SK-N-SH (cell line): ENCODE measurements at regions not wholly inside any gene's neighbourhood (a gene's known extent, or its start where the extent isn't known, plus 50 kb on each side); places are given as distances from the start of the nearest gene placed in this dataset.

ENCODE experiments used
- CTCF ChIA-PET: fragments of 300-600, 350-600 bp; formaldehyde crosslinking; extraction: SDS; loops from one replicate; lab custom pipeline; 2021; lab: Yijun Ruan, JAX
- POLR2A ChIA-PET: fragments of 350-600 bp; sonication (Branson Sonifier 250); formaldehyde crosslinking; extraction: SDS; loops from one replicate; lab custom pipeline; 2020; ENCODE audit warnings: antibody characterized with exemption, inconsistent platforms; lab: Yijun Ruan, JAX
- DNase-seq: peaks from one replicate; pipeline ENCODE4 v3.0.0; 2012
- H2AFZ ChIP-seq: fragments of 200-600 bp; sonication (generic); 2 replicates; pipeline ENCODE4 v1.8.1; 2016; ENCODE audit warnings: antibody characterized with exemption, mild to moderate bottlenecking, low read depth
- H3F3A ChIP-seq: fragments of 200-600 bp; sonication (generic); replicated peaks from 2 replicates; pipeline ENCODE3; 2016; ENCODE audit warnings: antibody characterized with exemption, mild to moderate bottlenecking; ENCODE audit not compliant: insufficient read depth
- H3K27ac ChIP-seq, 2 experiments: fragments of 200-500 bp in 1 of 2; fragments of 200-600 bp in 1 of 2; sonication (Bioruptor generic) in 1 of 2; sonication (generic), shearing (Covaris generic) in 1 of 2; 2 replicates each; pipeline versions ENCODE4 v1.5.1 to v1.6.1; 2014 to 2016; ENCODE audit warnings: low read depth in 2 of 2, inconsistent platforms in 1 of 2, low read length in 1 of 2, mild to moderate bottlenecking in 1 of 2, mixed read lengths in 1 of 2
- H3K27me3 ChIP-seq: fragments of 200-600 bp; sonication (generic), shearing (Covaris generic); 2 replicates; pipeline ENCODE4 v1.6.1; 2016; ENCODE audit warnings: mixed run types; ENCODE audit not compliant: insufficient read depth
- H3K36me3 ChIP-seq, 2 experiments: fragments of 200-500 bp in 1 of 2; fragments of 200-600 bp in 1 of 2; sonication (Bioruptor generic) in 1 of 2; sonication (generic) in 1 of 2; replicated peaks in 1 of 2; 2 replicates each; pipeline versions ENCODE3 to v1.5.1; 2014 to 2016; ENCODE audit warnings: low read length in 1 of 2, mild to moderate bottlenecking in 1 of 2; ENCODE audit not compliant: insufficient read depth in 2 of 2, control insufficient read depth in 1 of 2
- H3K4me1 ChIP-seq, 2 experiments: fragments of 200-500 bp in 1 of 2; fragments of 200-600 bp in 1 of 2; sonication (Bioruptor generic) in 1 of 2; sonication (generic), shearing (Covaris generic) in 1 of 2; 2 replicates each; pipeline versions ENCODE4 v1.5.1 to v1.6.1; 2014 to 2016; ENCODE audit warnings: low read depth in 1 of 2, low read length in 1 of 2, mixed run types in 1 of 2; ENCODE audit not compliant: insufficient read depth in 2 of 2, control insufficient read depth in 1 of 2
- H3K4me2 ChIP-seq: fragments of 200-600 bp; sonication (generic), shearing (Covaris generic); 2 replicates; pipeline ENCODE4 v1.6.1; 2017; ENCODE audit warnings: mixed run types
- H3K4me3 ChIP-seq, 2 experiments: fragments of 200-500 bp in 1 of 2; fragments of 200-600 bp in 1 of 2; sonication (Bioruptor generic) in 1 of 2; sonication (generic), shearing (Covaris generic) in 1 of 2; 2 replicates each; pipeline versions ENCODE4 v1.5.1 to v1.8.1; 2014 to 2016; ENCODE audit warnings: low read depth in 2 of 2, inconsistent platforms in 1 of 2, low read length in 1 of 2, mild to moderate bottlenecking in 1 of 2, mixed read lengths in 1 of 2, moderate library complexity in 1 of 2
- H3K79me2 ChIP-seq: fragments of 200-600 bp; sonication (generic); 2 replicates; pipeline ENCODE4 v1.8.1; 2017; ENCODE audit warnings: mild to moderate bottlenecking; ENCODE audit not compliant: insufficient read depth
- H3K9ac ChIP-seq: fragments of 200-600 bp; sonication (generic); 2 replicates; pipeline ENCODE4 v1.6.1; 2017; ENCODE audit warnings: mixed run types
- H3K9me2 ChIP-seq: fragments of 200-600 bp; sonication (generic); 2 replicates; pipeline ENCODE4 v1.6.1; 2017; ENCODE audit warnings: mixed run types
- H3K9me3 ChIP-seq: fragments of 200-600 bp; sonication (generic); 2 replicates; pipeline ENCODE4 v1.6.1; 2017; ENCODE audit warnings: mixed run types, mild to moderate bottlenecking, moderate library complexity
- H4K20me1 ChIP-seq: fragments of 200-600 bp; sonication (generic); 2 replicates; pipeline ENCODE4 v1.6.1; 2017; ENCODE audit warnings: mild to moderate bottlenecking, mixed run types; ENCODE audit not compliant: insufficient read depth
- CTCF ChIP-seq: fragments of 200-600 bp; sonication (generic); IDR thresholded peaks from 2 replicates; pipeline ENCODE4 v1.6.1; 2017; ENCODE audit warnings: antibody characterized with exemption, mild to moderate bottlenecking, moderate library complexity
- EP300 ChIP-seq, 2 experiments: IDR thresholded peaks; 2 replicates each; pipeline versions ENCODE4 v1.4.0 to v1.6.1; 2012; ENCODE audit warnings: borderline replicate concordance in 1 of 2, low read depth in 1 of 2, low read length in 1 of 2
- FOSL2 ChIP-seq: IDR thresholded peaks from 2 replicates; pipeline ENCODE4 v1.4.0; 2012; ENCODE audit warnings: low read depth, mild to moderate bottlenecking, moderate library complexity, borderline replicate concordance
- IRF3 ChIP-seq: fragments of 150-350 bp; IDR thresholded peaks from 2 replicates; pipeline ENCODE4 v1.6.1; 2016; ENCODE audit warnings: mild to moderate bottlenecking, low read depth, low read length
- MAX ChIP-seq: IDR thresholded peaks from 2 replicates; pipeline ENCODE4 v1.4.0; 2012; ENCODE audit warnings: low read depth
- MXI1 ChIP-seq: IDR thresholded peaks from 2 replicates; pipeline ENCODE4 v1.6.1; 2012; ENCODE audit warnings: mild to moderate bottlenecking, low read depth, low read length, improper control_type of control experiment
- NFIC ChIP-seq: IDR thresholded peaks from 2 replicates; pipeline ENCODE4 v1.4.0; 2012; ENCODE audit warnings: borderline replicate concordance
- RFX5 ChIP-seq: IDR thresholded peaks from 2 replicates; pipeline ENCODE4 v1.6.1; 2012; ENCODE audit warnings: mild to moderate bottlenecking, improper control_type of control experiment, low read length
- TAF1 ChIP-seq: IDR thresholded peaks from 2 replicates; pipeline ENCODE4 v1.6.1; 2012; ENCODE audit warnings: low read depth, mild to moderate bottlenecking, low read length, moderate library complexity, borderline replicate concordance
- USF2 ChIP-seq: fragments of 150-350 bp; IDR thresholded peaks from 2 replicates; pipeline ENCODE4 v1.6.1; 2017; ENCODE audit warnings: antibody characterized with exemption, low read length, low read depth, borderline replicate concordance
- YY1 ChIP-seq: IDR thresholded peaks from 2 replicates; pipeline ENCODE4 v1.4.0; 2012; ENCODE audit warnings: low read depth, mild to moderate bottlenecking
- WGBS: methylation state at CpG from one replicate; pipeline ENCODE4 v1.1.6; 2017; ENCODE audit warnings: low lambda C conversion rate; 5-methylcytosine and 5-hydroxymethylcytosine counted together

- 15% methylated on average over 5 of the region's 6 CpGs for WGBS
- no peaks in the 10 kb centered on the region for H4K20me1 ChIP-seq
- DNase-seq, result no peak
- CTCF ChIA-PET, result no interaction called here
- TF ChIP-seq MXI1 (no peak), FOSL2 (no peak), TAF1 (no peak), NFIC (no peak), YY1 (no peak), USF2 (no peak), RFX5 (no peak), EP300 (IDR thresholded peaks at IDR 0.05; ENCODE audit: borderline replicate concordance in 1 of 2, low read depth in 1 of 2, low read length in 1 of 2) (no peak), CTCF (no peak), IRF3 (no peak), MAX (no peak)
- TF ChIP-seq, all 33 proteins: peak for 0
- POLR2A ChIA-PET, result no interaction called here
- Histone ChIP-seq H3K4me1 (no peaks in the 10 kb centered on the region; a peak in 1 of 4 replicates), H3K79me2 (no peaks in the 10 kb centered on the region), H3K36me3 (no peaks in the 10 kb centered on the region), H3K4me2 (no peak overlapping the region), H3K27me3 (no peaks in the 10 kb centered on the region), H3K4me3 (no peak overlapping the region), H2AFZ (0 out of 2 replicates have a peak overlapping the region, but pooled peaks have one; percentile 19), H3K9me2 (no peaks in the 10 kb centered on the region), H3K9me3 (no peaks in the 10 kb centered on the region), H3K9ac (no peak overlapping the region), H3F3A (no peaks in the 10 kb centered on the region), H3K27ac (no peak overlapping the region)
Measured at GRCh38 chr4:144288011-144288903, 147.7 kb upstream of the GYPA start.
